ENCODE measurements at regions not wholly inside any gene's neighbourhood (a gene's known extent, or its start where the extent isn't known, plus 50 kb on each side); places are given as distances from the start of the nearest gene placed in this dataset.

DNA sequence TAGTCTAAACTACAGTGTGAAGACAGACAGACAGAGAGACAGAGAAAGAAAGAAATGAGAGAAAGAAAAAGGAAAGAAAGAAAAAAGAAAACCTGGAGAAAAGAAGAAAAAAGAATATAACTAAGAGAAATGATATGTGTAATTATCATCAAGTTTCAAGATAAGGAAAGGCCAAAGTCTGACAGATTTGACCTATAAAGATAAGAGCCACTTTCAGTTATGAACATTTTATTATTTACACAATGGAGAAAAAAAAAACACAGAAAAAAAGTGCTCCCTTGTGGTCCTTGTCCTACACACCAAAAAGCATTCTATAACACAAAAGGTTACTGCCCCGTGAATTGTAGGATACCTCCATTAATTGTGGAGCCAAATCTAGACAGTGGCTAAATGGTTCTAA, 937.2 kb upstream of the DDX18 start:
- TF ChIP-seq CREB1 (CRISPR knock-in tag; IDR thresholded peaks at IDR 0.05; ENCODE audit: low read depth) (no peak), CTCF (conservative IDR thresholded peaks at IDR 0.05; ENCODE audit: low read depth in 2 of 2) (no peak), POLR2AphosphoS5 (IDR thresholded peaks at IDR 0.05; ENCODE audit: low read depth) (no peak), EZH2phosphoT487 (IDR thresholded peaks at IDR 0.05; ENCODE audit: unreplicated experiment) (no peak), JUNB (IDR thresholded peaks at IDR 0.05; ENCODE audit: unreplicated experiment) (no peak), EZH2 (IDR thresholded peaks at IDR 0.05; ENCODE audit: low read depth, unreplicated experiment) (no peak), ZNF114 (CRISPR knock-in tag; IDR thresholded peaks at IDR 0.05) (no peak)
- TF ChIP-seq, protein P1, sequence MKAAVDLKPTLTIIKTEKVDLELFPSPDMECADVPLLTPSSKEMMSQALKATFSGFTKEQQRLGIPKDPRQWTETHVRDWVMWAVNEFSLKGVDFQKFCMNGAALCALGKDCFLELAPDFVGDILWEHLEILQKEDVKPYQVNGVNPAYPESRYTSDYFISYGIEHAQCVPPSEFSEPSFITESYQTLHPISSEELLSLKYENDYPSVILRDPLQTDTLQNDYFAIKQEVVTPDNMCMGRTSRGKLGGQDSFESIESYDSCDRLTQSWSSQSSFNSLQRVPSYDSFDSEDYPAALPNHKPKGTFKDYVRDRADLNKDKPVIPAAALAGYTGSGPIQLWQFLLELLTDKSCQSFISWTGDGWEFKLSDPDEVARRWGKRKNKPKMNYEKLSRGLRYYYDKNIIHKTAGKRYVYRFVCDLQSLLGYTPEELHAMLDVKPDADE (IDR thresholded peaks at IDR 0.05): no peak
- TF ChIP-seq, protein P2, sequence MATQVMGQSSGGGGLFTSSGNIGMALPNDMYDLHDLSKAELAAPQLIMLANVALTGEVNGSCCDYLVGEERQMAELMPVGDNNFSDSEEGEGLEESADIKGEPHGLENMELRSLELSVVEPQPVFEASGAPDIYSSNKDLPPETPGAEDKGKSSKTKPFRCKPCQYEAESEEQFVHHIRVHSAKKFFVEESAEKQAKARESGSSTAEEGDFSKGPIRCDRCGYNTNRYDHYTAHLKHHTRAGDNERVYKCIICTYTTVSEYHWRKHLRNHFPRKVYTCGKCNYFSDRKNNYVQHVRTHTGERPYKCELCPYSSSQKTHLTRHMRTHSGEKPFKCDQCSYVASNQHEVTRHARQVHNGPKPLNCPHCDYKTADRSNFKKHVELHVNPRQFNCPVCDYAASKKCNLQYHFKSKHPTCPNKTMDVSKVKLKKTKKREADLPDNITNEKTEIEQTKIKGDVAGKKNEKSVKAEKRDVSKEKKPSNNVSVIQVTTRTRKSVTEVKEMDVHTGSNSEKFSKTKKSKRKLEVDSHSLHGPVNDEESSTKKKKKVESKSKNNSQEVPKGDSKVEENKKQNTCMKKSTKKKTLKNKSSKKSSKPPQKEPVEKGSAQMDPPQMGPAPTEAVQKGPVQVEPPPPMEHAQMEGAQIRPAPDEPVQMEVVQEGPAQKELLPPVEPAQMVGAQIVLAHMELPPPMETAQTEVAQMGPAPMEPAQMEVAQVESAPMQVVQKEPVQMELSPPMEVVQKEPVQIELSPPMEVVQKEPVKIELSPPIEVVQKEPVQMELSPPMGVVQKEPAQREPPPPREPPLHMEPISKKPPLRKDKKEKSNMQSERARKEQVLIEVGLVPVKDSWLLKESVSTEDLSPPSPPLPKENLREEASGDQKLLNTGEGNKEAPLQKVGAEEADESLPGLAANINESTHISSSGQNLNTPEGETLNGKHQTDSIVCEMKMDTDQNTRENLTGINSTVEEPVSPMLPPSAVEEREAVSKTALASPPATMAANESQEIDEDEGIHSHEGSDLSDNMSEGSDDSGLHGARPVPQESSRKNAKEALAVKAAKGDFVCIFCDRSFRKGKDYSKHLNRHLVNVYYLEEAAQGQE (IDR thresholded peaks at IDR 0.05; ENCODE audit: unreplicated experiment): no peak
